Heart right ventricle (tissue), 16 donors: ENCODE measurements at regions not wholly inside any gene's neighbourhood (a gene's known extent, or its start where the extent isn't known, plus 50 kb on each side); places are given as distances from the start of the nearest gene placed in this dataset.
"Not testable (repeated sequence)": the region's sequence is repeated elsewhere in the genome, so short reads cannot be mapped to it uniquely, and the experiment has no call there.

Experiments used
- ATAC-seq, 8 donors: fragments of 200-7000 bp; cut with Tn5 transposase; one replicate each; pipeline ENCODE4 v1.9.1; 2020; ENCODE audit warnings: mild to moderate bottlenecking in 8 of 8, moderate library complexity in 8 of 8, moderate number of reproducible peaks in 1 of 8
- DNase-seq, 2 donors: peaks; one replicate each; pipeline ENCODE4 v3.0.0-alpha.2; 2020
- H3K27ac ChIP-seq, 10 donors: fragments of 200-600 bp; sonication (generic) in 2 of 10; one replicate each; pipeline versions ENCODE4 v1.5.0 to v1.8.0; 2020 to 2022; ENCODE audit warnings: mild to moderate bottlenecking in 3 of 10
- H3K27me3 ChIP-seq, 7 donors: fragments of 200-600 bp; one replicate each; pipeline ENCODE4 v1.8.0; 2021 to 2022; ENCODE audit warnings: mild to moderate bottlenecking in 2 of 7
- H3K36me3 ChIP-seq, 9 donors: fragments of 200-600 bp; sonication (generic) in 1 of 9; one replicate each; pipeline versions ENCODE4 v1.5.0 to v1.8.0; 2020 to 2022; ENCODE audit warnings: mild to moderate bottlenecking in 2 of 9
- H3K4me1 ChIP-seq, 9 donors: fragments of 200-600 bp; sonication (generic) in 1 of 9; one replicate each; pipeline versions ENCODE4 v1.5.0 to v1.8.0; 2020 to 2022; ENCODE audit warnings: mild to moderate bottlenecking in 4 of 9
- H3K4me3 ChIP-seq, 10 donors: fragments of 200-600 bp; sonication (generic) in 2 of 10; one replicate each; pipeline versions ENCODE4 v1.5.0 to v1.8.0; 2020 to 2022; ENCODE audit warnings: mild to moderate bottlenecking in 7 of 10, moderate library complexity in 2 of 10
- H3K9me3 ChIP-seq, 11 donors: fragments of 200-600 bp in 10 of 11; sonication (generic) in 2 of 11; one replicate each; pipeline versions ENCODE4 v1.5.0 to v1.8.0; 2013 to 2022; ENCODE audit warnings: mild to moderate bottlenecking in 2 of 11, control low read depth in 1 of 11, moderate library complexity in 1 of 11
- WGBS, 2 donors: extraction: QIAGEN DNeasy Blood & Tissue Kit; methylation state at CpG; one replicate each; pipeline ENCODE4 v1.1.7; 2013; ENCODE audit warnings: inconsistent platforms in 1 of 2; 5-methylcytosine and 5-hydroxymethylcytosine counted together
- intact Hi-C, 10 donors: fragments of 100-400 bp; cut with DNase I; formaldehyde crosslinking; loops; one replicate each; pipeline versions ENCODE4 v1.11.1 to v1.14.2; 2022
- TF ChIP-seq, protein P1 (sequence below), 9 donors: fragments of 200-600 bp; sonication (generic) in 2 of 9; IDR thresholded peaks; one replicate each; pipeline versions ENCODE4 v1.5.0 to v1.8.0; 2021 to 2022; ENCODE audit warnings: antibody characterized with exemption in 9 of 9, mild to moderate bottlenecking in 5 of 9, moderate library complexity in 1 of 9
- donor health status: Arrhythmogenic right ventricular cardiomyopathy.
- donor health status: ischemic (EF 13 %, LVEDD 7.1; RV severe dilation, severe dysfunction).
- donor health status: healthy with polysubstance abuse.
- donor health status: DM: no; HTN: yes; CAD: no.
- donor health status: DM: no; HTN: no; CAD: no.
- donor health status: ischemic (EF 25% LVEDD 6.9; RV normal size, moderate dysfunction).
- donor health status: ischemic (EF 25% LVEDD 5.7; RV mildly dilated, moderate dysfunction).
- donor health status: healthy.
- donor health status: DM: yes; HTN: yes; CAD: no.
- donor health status: Ischemic cardiomyopathy.
- donor health status: ischemic (EF 35%, LVEDD 5.7; RV mildly dilated, moderate dysfunction).
- donor health status: nonischemic (EF 11% LVEDD 7.7; RV severe dilation, severe dysfunction).
- donor health status: DM: yes; HTN: yes; CAD: no.
- donor health status: PGD.
- donor health status: ischemic (EF 29% LVEDD 5.4; RV normal size, mild dysfunction).
- donor health status: nonischemic (EF 23%, LVEDD 6.1; RV moderate dilation, normal function).

DNA sequence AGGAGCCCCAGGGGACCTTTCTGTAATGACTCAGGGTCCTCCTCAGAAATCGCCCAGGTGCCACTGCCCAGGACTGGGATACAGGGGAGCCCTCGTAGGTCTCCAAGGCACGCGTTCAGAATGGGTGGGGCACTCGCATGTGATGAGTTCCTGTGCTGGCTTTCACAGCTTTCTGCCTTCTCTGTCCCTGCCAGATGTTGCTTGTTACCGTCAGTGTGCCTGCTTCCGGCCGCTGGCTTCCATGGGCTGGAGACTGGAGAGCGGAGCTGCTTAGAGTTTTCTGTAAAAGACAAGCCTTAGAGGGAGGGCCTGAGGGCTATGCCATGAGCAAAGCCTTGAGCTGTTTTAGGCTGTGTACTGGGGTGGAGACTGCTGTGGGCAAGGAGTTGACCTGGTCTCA is 75.0 kb upstream of the SLC24A4 start:
- Histone ChIP-seq H3K4me1 (peaks cover 0 to 23% (median 0%) of the 10 kb centered on the region in 9 donors), H3K27me3 (peaks cover 0 to 17% (median 9%) of the 10 kb centered on the region in 7 donors), H3K9me3 (peaks cover 0 to 33% (median 9%) of the 10 kb centered on the region in 11 donors), H3K36me3 (no peaks in the 10 kb centered on the region), H3K27ac (peak overlapping the region in 1 of 10 donors; percentile 37), H3K4me3 (no peak overlapping the region)
- ATAC-seq, result peak in 1 of 8 donors; percentile 11
- DNase-seq, result no peak
- 55 to 59% methylated on average over 9 of the region's 9 CpGs for WGBS, 2 donors
- TF ChIP-seq, protein P1, sequence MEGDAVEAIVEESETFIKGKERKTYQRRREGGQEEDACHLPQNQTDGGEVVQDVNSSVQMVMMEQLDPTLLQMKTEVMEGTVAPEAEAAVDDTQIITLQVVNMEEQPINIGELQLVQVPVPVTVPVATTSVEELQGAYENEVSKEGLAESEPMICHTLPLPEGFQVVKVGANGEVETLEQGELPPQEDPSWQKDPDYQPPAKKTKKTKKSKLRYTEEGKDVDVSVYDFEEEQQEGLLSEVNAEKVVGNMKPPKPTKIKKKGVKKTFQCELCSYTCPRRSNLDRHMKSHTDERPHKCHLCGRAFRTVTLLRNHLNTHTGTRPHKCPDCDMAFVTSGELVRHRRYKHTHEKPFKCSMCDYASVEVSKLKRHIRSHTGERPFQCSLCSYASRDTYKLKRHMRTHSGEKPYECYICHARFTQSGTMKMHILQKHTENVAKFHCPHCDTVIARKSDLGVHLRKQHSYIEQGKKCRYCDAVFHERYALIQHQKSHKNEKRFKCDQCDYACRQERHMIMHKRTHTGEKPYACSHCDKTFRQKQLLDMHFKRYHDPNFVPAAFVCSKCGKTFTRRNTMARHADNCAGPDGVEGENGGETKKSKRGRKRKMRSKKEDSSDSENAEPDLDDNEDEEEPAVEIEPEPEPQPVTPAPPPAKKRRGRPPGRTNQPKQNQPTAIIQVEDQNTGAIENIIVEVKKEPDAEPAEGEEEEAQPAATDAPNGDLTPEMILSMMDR (IDR thresholded peaks at IDR 0.05), result no peak
- intact Hi-C loops, result no loop called here

DNA sequence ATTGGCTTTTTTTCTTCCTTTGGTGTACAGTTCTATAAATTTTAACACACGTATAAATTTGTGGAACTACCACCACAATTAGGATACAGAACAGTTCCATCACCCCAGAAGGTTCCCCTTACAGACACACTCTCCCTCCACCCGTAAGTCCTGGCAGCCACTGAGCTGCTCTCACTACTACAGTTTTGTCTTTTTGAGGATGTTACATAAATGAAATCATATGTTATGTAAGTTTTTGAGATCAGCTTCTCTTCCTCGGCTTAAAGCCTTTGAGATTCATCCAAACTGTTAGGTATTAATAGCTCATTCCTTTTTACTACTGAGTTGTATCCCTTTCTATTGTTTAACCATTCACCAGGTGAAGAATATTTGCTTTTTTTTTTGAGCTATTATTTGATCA is 74.3 kb upstream of the SLC24A4 start:
- WGBS, 2 donors, result 57 to 70% methylated on average over 3 of the region's 3 CpGs
- no peak overlapping the region for H3K27ac ChIP-seq
- ATAC-seq (no peak), DNase-seq (no peak)
- peaks cover 0 to 23% (median 0%) of the 10 kb centered on the region in 9 donors for H3K4me1 ChIP-seq
- no peaks in the 10 kb centered on the region for H3K36me3 ChIP-seq
- intact Hi-C loops, result no loop called here
- no peak overlapping the region for H3K4me3 ChIP-seq
- TF ChIP-seq, protein P1 (IDR thresholded peaks at IDR 0.05), result no peak
- H3K27me3 ChIP-seq, result peaks cover 0 to 24% (median 17%) of the 10 kb centered on the region in 7 donors
- peaks cover 0 to 27% (median 9%) of the 10 kb centered on the region in 11 donors for H3K9me3 ChIP-seq

DNA sequence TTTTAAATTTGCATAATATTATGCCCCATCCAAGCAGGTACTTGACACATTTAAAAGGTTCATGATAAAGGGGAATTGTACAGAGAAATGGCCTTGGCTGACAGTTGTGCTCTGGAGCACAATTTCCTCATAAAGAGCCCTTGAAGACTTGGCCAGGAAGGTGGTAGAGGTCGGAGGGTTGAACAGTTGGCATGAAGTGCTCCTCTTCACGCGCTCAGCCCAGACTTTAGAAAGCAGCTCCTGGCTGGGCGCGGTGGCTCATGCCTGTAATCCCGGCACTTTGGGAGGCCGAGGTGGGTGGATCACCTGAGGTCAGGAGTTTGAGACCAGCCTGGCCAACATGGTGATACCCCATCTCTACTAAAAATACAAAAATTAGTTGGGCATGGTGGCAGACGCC is 72.6 kb upstream of the SLC24A4 start:
- ATAC-seq, H3K36me3 ChIP-seq, DNase-seq, H3K27ac ChIP-seq, intact Hi-C loops, H3K4me3 ChIP-seq: not testable (repeated sequence)
- H3K9me3 ChIP-seq, result peaks cover 0 to 11% (median 0%) of the 10 kb centered on the region in 11 donors
- 82 to 86% methylated on average over 8 of the region's 8 CpGs for WGBS, 2 donors
- peaks cover 0 to 32% (median 0%) of the 10 kb centered on the region in 9 donors for H3K4me1 ChIP-seq
- H3K27me3 ChIP-seq, result peaks cover 0 to 41% (median 33%) of the 10 kb centered on the region in 7 donors

DNA sequence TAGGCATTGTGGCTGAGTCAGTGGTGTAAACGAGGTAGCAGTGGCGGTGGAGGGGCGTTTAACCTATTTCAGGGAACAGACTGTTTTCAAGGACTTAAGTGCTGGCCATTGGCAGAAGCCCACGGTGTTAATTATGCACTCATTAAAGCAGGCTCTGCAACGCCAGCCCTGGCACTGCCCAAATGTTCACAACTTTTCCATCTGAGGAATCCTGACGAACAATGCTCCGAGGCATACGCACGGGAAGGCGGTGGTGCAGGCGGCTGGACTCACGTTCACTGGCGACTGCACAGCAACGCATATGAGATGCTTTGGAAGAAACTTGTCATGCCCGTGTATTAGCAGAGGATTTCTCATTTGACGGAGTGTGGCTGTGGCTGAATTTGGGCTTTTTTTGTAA is 70.6 kb upstream of the SLC24A4 start:
- WGBS, 2 donors, result 71 to 75% methylated on average over 16 of the region's 16 CpGs
- TF ChIP-seq, protein P1 (IDR thresholded peaks at IDR 0.05), result no peak
- no peak overlapping the region for H3K27ac ChIP-seq
- no peaks in the 10 kb centered on the region for H3K36me3 ChIP-seq
- intact Hi-C loops, result no loop called here
- H3K4me3 ChIP-seq, result no peak overlapping the region
- ATAC-seq (no peak), DNase-seq (no peak)
- no peaks in the 10 kb centered on the region for H3K9me3 ChIP-seq
- H3K27me3 ChIP-seq, result peaks cover 0 to 59% (median 50%) of the 10 kb centered on the region in 7 donors
- H3K4me1 ChIP-seq, result peaks cover 0 to 25% (median 0%) of the 10 kb centered on the region in 9 donors

DNA sequence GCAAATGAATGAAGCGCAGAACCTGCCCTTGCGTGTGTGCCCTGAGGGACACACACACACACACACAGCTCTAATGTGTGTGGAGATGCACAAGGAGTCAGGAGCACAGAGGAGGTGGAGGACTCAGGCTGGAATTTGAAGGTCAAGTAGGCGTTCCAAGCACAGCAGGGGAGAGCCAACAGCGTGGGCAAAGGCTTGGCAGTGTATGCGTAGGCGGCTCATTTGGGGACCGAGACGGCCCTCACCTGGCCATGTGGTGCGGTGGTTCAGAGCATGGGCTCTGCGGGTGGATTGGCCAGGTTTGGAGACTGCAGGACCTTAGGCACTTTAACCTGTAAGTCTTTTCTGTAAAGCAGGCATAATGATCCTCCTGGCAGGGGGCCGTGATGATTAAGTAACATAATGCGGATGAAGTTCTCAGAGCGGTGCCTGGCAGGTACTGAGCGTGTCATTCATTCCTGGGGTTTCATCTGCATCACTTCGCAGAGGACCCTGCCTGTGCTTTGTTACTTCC is 69.5 kb upstream of the SLC24A4 start:
- Histone ChIP-seq H3K27me3 (peaks cover 0 to 62% (median 52%) of the 10 kb centered on the region in 7 donors), H3K27ac (no peak overlapping the region), H3K4me1 (peaks cover 0 to 14% (median 0%) of the 10 kb centered on the region in 9 donors), H3K9me3 (no peaks in the 10 kb centered on the region), H3K36me3 (no peaks in the 10 kb centered on the region), H3K4me3 (no peak overlapping the region)
- DNase-seq (no peak), ATAC-seq (peak in 4 of 8 donors; percentile 17 to 44 (median 30))
- TF ChIP-seq, protein P1 (IDR thresholded peaks at IDR 0.05), result no peak
- WGBS, 2 donors, result 46 to 49% methylated on average over 15 of the region's 15 CpGs
- intact Hi-C loops, result no loop called here
